NCI-H146 (cell line): ENCODE measurements at regions not wholly inside any gene's neighbourhood (a gene's known extent, or its start where the extent isn't known, plus 50 kb on each side); places are given as distances from the start of the nearest gene placed in this dataset.
"Not testable (repeated sequence)": the region's sequence is repeated elsewhere in the genome, so short reads cannot be mapped to it uniquely, and the experiment has no call there.

Experiments
- DNase-seq: peaks from one replicate; lab custom pipeline; 2025; lab: John Stamatoyannopoulos, UW

DNA sequence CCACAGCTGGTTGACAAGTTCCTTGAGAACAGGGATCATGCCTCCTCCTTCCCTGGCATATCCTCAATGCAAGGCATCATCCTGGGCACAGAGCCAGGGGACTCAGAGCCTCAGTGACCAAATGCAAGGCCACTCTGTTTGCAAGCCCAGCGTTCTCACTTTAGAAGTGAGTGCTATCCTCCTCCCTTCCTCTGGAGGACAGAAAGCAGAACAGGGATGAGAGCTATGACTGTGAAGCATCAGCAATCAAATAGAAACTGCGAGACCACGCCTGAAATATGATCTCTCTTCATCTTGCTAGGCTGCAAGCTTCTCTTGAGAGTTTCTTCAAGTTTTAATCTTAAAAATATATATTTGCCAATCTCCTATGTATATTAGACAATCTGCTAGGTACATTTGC lies 119.8 kb downstream of the LRATD1 start:
- no peak for DNase-seq

DNA sequence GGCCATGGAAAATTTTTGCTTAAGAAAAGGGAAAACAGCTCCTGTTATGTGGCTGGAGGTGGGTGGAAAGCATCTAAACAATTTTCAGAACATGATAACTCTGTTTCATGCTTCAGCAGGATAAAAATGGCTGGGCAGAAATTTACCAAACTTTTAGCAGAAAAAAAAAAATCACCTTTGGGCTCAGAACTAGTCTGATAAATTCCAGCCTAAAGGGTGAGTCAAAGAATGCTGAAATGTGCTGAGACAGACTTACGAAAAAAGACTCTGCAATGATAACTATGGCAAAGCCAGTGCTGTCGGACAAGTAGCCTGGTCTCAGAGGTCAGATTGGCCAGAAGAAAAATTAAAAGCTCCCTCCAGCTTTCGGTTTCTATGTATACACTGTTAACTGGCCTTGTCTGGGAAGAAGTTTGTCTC lies 123.6 kb downstream of the LRATD1 start:
- DNase-seq, result no peak

DNA sequence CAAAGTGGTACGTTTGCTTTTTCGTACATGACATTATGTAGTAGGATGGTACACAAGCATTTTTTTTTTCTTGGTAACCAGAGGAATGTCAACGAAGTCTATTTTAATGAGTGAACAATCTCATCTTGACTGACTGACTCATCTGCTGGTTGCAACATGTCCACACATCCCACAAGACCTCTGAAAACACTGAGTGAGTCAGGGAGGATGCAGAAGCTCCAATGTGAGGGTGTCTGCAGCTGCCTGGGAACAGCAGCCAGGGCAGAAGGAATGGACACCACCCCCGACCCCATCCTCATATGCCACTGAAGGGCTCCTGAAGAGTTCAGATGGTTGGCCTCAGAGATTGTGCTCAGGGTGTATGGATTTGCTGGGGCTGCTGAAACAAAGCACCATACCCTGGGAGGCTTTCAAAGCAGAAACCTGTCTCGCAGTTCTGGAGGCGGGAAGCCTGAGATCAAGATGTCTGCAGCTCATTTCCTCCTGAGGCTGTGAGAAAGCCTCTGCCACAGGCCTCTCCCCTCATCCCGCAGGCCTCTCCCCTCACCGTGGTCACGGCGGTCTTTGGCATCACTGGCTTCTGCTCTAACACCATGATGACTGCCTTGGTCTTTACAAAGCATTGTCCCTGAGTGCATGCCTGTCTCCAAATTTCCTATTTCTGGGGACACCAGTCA lies 124.6 kb downstream of the LRATD1 start:
- DNase-seq, result no peak

DNA sequence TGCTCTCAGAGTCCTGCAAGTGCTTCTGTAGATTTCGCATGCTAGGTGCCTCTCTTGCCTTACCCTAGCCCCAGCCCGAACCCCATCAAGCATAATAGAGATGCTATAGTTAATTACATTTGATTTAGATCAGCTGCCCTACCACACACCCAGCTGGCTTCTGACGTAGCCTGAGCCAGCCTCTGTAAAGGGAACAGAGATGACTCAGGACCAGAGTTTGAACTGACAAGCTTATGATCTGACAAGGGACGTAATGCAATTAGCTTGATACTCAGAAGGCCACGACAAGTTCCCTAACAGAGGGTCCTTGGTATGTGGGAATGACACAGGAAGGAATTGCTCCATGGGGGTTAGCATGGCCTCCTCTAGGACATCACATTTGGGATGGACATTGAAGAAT lies 126.6 kb downstream of the LRATD1 start:
- DNase-seq, result no peak

DNA sequence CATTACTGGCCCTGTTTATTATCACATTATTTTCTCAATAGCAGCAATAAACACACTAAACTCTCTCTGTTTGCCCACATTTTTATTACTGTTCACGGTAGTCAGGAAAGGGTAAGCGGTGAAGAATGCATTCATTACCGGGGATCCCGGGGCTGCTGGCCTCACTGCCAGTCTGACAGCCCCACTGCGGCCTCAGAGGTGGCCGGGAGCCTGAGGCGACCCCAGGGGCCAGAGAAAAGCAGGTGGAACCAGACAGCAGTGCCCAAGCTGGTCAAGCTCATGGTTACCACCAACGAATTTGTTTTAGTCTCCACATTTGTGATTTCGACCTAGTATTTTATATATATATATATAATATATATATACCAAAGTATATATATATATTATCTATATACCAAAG lies 127.7 kb downstream of the LRATD1 start:
- DNase-seq, result no peak

DNA sequence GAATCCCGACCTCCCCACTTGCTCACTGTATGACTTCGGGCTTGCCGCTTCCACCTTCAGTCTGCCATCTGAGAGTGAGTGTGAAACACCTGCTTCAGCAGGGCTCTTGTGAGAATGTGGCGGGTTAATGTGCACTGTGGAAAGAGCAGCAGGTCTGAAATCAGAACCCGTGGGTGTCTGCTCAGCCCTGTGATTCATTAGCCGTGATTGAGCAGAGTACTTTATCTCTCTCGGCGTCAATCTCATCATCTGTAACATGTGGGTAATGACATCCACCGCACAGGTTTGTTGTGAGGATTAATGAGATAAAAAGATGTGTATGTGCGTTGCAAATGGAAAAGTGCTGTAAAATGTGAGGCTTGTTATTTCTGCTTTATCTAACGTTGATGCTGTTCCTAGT lies 128.6 kb downstream of the LRATD1 start:
- no peak for DNase-seq

DNA sequence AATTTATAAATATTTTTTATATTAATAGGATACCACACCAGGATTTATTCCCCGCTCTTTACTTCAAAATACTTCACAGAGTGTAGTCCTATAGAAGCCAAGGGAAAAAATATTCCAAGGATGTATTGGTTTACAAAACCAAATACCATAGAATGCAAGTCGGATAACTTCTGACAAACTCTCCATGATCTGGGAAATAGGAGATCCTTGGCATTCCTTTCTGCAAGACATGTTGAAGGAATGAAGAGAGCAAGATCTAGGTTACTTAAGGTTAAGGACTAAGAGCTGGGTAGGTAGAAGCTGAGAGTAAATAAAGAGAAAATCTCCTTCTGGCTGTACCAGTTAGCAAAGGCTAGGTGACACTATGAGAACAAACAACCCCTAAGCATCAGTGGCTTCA lies 141.2 kb downstream of the LRATD1 start:
- DNase-seq, result no peak

DNA sequence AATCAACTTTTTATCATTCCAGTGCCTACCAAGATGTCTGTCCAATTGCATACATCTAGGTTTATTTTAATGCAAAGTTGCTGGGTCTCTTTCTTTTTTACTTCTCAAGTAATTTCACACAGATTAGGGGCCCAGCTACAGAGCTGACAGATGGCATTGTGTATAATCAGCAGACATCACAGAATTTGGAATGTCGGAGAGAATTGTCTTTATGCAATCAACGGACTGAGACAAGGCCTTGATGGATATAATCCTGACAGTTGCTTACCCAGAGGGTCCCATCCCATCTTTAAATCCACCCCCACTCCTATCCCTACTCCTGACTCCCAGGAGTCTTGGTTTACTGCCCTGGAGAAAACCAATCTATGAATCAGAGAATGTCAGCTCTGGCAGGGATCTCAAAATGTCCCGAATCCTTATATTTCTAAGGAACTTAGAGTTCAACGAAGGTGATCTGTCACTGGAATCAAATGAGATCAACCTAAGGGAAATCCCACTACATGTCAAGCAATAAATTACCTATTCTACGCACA lies 142.0 kb downstream of the LRATD1 start:
- DNase-seq, result no peak

DNA sequence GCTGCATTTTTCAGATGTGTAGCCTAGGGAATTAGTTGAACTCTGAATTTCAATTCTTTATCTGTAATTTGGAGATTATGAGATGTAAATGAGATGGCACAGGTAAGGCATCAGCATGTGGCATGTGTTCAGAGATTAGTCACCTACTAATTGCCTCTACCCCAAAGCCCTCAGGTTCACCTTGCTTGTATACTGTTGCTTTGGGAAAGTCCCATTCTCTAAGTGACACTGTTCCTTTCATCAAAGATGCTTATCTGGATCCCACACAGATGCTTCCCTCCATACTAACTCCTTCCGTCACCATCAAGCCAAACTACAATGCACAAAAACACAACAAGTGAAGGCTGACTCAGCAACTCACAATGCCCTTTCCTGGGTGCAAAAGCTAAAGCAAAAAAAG lies 143.7 kb downstream of the LRATD1 start:
- DNase-seq, result no peak

DNA sequence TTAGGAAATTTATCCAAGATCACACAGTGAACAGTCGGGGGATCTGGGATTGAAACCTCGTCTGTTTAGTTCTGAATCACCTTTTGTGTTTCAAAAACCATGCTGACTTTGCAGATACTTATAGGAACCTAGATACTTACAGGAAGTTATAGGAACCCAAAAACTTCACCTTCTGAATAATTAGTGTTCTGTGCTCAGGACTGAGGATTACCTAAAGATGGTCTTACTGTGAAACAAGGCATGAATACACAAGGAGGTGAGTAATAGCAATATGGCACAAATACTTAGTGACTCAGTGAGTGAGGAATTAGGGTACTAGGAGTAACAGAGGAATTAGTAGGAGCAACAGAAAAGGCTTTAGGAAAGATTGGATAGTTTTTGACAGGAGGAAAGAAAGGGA lies 145.5 kb downstream of the LRATD1 start:
- DNase-seq, result no peak

DNA sequence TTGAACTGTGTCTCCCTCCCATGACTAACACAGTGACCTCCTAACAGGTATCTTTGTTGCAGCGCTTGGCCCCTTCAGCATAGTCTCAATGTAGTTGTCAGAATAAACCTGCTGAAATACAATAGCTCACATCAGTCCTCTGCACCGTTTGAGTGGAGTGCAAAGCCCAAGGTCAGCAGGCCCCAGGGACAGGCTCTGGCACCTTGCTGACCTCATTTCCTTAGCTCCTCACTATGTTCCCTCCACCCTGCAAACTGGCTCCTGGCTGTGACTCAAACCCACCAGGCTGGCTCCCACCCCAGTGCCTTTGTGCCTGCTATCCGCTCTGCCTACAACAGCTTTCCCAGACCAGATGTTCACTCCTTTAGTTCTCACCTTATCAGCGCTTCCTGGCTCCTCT lies 146.7 kb downstream of the LRATD1 start:
- DNase-seq, result no peak

DNA sequence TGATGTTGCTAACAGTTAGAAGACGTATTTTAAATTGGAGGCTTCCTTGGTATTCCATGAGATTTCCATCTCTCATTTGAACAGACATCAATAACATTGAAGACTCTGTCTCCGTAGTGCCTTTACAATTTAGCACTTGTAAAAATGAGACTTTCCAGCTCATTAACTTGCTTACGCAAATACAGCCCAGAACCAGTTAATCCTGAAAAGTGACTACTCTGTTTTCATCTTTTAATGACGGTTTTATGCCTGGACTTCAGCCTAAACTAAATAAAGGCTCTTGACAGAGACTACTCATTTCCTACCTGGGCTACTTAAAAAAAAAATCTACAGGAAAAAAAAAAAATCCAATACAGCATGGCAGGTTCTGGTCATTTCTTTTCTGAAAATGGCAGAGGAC lies 148.6 kb downstream of the LRATD1 start:
- DNase-seq, result no peak

DNA sequence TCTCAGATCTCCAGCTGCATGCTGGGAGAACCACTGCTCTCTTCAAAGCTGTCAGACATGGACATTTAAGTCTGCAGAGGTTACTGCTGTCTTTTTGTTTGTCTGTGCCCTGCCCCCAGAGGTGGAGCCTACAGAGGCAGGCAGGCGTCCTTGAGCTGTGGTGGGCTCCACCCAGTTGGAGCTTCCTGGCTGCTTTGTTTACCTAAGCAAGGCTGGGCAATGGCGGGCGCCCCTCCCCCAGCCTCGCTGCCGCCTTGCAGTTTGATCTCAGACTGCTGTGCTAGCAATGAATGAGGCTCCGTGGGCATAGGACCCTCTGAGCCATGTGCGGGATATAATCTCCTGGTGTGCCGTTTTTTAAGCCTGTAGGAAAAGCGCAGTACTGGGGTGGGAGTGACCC lies 156.3 kb downstream of the LRATD1 start:
- DNase-seq, result not testable (repeated sequence)

DNA sequence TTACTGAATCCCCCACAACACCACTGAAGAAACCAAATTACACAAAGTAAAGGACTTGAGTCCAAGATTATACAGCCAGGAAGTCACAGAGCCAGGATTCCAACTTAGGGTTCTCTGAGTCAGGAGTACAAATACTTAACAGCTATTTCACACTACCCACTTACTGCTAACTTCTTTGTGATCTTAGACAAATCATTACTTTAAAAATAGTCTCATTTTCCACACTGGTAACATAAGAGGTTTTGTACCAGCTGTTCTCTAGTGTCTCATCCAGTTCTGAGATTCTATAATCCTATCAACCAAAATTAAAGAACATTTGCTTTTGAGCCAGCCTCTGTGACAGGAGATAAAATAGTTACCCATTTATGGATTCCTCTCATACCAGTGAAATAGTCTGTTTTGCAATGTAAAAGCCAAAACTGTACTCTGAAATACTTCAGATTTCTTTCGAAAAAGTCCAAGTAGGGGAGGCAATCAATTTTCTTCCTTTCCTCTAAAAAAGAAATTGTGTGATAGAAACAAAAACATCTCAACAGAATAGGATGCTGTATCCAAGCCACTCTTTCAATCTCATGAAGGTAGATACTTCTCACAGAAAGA lies 157.6 kb downstream of the LRATD1 start:
- no peak for DNase-seq

DNA sequence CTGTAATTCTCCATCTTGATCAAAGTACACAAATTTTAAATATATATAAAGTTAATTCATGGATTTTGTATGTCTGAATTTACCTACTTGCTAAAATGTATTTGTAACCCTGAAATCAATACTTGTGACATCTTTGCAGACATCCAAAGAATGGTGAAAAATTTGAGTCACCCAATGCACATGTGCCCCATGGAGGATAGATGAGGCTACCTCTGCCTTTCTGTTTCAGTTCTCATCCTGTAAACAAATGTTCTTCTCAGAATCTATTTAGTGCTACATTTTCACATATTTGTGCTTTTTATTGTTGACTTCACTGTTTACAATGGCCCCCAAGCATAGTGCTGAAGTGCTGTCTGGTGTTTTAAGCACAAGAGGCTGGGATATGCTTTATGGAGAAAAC lies 171.5 kb downstream of the LRATD1 start:
- no peak for DNase-seq

DNA sequence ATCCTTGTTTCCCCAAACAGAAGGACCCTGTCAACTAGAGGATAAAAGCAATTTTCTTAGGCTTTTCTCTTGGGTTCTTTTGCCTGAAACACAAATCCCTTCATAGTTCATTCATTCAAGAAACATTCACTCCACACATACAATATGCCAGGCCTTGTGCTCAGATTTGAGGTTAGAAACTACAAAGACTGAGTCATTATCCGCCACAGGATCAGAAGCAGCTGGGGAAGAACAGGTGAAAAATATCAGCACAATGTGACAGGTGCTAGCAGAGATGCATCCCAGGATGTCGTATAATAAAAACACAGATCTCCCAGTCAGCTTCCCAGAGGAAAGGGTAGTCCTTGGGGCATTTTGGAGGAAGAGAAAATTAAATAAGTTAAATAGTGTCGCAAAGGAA lies 172.4 kb downstream of the LRATD1 start:
- DNase-seq, result peak; percentile 50

DNA sequence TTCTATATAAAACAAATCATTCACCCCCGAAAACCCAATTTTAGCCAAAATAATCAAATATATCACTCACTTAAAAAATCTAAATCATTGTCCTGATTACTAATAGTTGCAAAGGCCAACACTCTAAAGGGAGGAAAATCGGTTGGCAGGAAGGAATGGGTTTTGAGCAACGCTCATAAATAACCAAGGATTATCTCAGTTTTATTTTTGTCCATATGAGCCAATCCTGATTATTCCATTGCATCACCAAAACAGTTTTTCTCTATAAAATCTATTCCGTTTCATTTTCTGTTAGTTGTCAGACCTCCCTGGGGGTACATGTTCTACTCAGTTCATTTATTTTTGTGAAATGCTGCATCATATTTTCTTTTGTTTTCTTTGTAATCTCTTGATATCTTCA lies 174.1 kb downstream of the LRATD1 start:
- no peak for DNase-seq

DNA sequence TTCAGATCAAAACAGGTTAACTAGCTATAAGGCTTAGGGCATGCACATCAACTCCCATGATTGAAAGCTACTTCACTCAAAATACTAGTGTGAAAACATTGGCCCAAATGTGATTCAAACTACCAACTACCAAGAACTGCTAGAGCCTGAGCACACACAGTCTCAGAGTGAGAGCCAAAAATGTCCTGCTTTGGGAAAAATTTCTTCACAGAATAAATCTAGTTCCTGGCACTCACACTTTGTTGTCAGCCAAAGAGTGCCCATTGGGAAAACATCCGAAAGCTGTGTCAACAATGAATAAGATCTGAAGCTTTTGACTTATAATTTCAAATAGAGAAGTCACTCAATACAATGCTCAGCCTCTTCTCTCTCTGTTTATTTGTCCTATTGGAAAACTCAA lies 182.7 kb downstream of the LRATD1 start:
- DNase-seq, result no peak

DNA sequence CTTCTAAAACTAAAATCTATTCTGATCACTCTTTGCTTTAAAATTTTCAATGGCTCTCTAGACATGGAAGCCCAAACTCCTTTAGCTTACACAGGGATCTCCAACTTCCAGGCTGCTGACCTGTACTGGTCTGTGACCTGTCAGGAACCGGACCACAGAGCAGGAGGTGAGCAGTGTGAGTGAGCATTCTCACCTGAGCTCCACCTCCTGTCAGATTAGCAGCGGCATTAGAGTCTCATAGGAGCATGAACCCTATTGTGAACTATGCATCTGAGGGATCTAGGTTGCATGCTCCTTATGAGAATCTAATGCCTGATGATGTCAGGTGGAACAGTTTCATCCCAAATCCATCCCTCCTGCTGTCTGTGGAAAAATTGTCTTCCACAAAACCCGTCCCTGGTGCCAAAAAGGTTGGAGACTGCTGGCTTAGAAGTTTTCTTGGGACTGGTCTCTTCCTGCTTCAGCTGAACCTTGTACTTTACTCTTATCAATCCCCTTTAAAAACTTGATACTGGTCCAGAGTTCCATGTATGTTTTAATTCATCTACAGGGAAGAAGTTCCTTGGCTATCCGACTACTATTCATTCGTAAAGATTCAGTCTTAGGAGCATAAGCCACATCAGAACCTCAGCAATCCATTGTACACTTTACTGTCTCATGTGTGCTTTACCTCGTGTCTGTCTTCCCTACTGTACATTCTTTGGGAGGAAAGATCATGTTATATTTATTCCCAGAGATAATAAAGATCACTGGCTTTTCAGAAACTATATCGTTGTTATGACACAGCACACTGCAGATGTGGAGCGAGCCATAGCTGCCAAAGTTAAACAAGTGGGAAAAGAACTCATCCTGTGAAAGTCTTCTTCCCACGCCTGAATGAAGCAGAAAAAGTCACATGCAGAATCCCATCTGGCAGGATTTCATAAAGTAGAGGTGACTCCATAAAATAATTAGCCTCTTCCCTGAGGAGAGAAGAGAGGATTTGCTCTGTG lies 183.8 kb downstream of the LRATD1 start:
- no peak for DNase-seq

DNA sequence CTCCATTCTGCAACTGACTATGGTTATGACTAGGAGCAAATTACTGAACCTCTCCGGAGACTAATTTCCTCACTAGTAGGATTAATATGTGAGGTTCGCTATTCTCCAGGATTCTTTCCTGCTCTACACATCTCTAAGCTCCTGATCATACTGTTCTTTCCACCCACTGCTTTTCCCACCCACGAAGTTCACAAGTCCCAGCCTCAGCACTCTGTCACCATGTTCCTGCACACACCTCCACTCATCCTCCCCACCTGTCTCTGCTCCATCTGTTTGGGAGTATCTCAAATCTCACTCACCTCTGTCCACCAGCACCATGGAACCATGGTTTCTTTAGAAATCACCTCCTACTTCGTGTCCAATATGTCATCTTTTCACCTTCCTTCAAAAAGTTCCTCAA lies 185.3 kb downstream of the LRATD1 start:
- DNase-seq, result no peak

DNA sequence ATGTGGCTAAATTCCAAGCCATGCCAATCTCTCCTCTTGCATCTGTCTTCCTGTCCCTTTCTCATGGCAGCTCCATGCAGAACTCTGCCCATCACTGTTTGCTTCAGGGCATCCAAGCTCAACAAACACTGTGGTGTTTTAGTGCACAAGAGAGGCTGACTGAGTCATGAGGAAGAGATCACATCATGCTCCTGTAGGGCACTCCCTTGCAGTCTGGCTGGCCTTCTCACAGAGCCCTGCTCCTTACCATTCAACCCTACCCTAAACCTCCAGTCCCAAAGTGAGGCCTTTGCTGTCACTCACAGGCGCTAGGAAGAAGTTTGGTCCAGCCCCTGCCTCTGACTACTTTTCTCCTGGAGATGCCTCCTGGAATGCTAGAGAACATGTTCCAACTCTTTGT lies 194.0 kb downstream of the LRATD1 start:
- no peak for DNase-seq

DNA sequence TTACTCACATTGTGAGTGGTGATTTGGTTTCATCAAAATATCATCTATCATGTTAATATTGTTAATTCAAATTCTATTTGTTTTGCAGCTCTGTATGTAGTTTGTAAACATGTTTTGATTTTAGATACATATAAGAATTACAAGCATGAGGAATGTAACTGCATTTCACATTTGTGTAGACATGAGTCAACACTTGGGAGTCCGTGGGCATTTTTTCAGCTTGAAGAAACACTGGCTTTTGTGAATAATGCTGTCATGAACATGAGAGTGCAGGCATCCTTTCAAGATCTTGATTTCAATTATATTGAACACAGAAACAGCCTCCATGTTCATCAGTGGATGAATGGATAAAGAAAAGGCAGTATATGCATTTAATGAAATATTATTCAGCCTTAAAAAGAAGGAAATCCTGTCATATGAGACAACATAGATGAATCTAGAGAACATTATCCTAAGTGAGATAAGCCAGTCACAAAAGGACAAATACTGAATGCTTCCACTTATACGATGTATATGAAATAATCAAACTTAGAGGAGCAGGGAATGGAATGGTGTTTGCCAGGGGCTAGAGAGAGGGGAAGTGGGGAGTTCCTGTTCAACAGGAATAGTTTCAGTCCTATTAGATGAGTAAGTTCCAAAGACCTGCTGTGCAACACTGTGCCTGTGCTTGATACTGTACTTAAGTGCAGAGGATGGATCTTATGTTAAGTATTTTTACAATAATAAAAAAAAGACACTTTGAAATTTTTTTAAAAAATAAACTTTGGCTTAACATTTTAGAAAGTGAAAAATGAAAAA lies 194.9 kb downstream of the LRATD1 start:
- no peak for DNase-seq
